ENCODE measurements at regions not wholly inside any gene's neighbourhood (a gene's known extent, or its start where the extent isn't known, plus 50 kb on each side); places are given as distances from the start of the nearest gene placed in this dataset.
"Not testable (repeated sequence)": the region's sequence is repeated elsewhere in the genome, so short reads cannot be mapped to it uniquely, and the experiment has no call there.

DNA sequence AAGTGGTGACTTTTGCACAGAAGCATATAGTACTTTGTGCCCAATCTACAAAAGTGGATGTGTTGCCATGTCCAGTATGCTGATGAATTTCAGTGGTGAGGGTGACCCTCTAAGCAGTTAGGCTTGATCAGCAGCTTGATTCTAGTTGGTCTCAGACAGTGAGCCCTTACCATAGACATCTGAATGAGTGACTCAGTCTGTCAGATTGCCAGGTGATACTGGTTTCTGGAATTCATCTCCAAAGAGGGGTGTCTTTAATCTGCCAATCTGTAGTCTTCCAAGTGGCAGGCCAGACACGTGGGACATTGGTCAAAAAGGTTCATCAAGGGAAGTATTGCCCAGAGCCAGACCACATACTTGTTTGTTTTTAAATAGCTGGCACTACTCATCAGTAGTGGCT, 187.4 kb upstream of the SLC16A7 start:
- no peak for DNase-seq
- in situ Hi-C loops (cut with MboI; ENCODE audit: low pct_unique_long_range_greater_than_20kb, low sequenced_read_pairs), result no loop called here

DNA sequence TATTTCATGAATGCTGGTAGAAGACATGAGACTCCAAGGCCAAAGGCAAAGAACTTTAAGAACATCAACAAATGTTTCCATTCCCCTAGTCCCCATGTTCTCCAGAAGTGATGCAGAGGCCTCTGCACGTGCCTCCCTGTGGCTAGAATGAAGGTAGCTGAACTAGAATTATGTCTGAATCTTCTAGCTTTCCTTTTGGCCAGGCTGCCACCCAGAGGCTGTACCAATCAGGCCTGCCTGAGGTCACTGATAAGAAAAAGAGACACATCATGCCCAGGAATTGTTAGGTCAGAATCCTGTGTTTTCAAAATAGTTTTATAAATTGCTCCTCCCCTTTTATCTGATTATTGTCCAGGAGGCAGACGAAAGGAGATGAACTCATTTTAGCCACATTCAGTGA, 188.0 kb upstream of the SLC16A7 start:
- no peak for DNase-seq

DNA sequence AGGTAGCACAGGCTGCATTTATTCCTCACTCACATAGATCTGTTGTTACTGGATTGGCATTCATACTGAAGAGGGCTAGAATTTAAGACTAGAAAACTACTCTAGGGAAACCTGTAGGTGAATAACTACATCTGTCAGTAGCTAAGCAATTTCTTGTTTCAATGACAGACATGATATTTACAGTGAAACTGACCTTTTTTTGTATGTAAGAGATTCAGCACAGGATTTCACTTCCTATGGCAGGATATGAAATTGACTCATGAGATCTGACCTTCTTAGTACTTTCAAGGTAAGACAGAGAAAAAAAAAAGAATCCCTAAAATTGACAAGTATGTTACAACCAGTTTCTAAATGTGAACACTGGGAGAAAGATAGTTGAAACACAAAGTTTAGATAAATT, 189.8 kb upstream of the SLC16A7 start:
- in situ Hi-C loops (cut with MboI; ENCODE audit: low pct_unique_long_range_greater_than_20kb, low sequenced_read_pairs), result no loop called here
- DNase-seq, result no peak

More for the DNA sequence above, 188.0 kb upstream of the SLC16A7 start:
- in situ Hi-C loops (cut with MboI; ENCODE audit: low pct_unique_long_range_greater_than_20kb, low sequenced_read_pairs), result no loop called here

DNA sequence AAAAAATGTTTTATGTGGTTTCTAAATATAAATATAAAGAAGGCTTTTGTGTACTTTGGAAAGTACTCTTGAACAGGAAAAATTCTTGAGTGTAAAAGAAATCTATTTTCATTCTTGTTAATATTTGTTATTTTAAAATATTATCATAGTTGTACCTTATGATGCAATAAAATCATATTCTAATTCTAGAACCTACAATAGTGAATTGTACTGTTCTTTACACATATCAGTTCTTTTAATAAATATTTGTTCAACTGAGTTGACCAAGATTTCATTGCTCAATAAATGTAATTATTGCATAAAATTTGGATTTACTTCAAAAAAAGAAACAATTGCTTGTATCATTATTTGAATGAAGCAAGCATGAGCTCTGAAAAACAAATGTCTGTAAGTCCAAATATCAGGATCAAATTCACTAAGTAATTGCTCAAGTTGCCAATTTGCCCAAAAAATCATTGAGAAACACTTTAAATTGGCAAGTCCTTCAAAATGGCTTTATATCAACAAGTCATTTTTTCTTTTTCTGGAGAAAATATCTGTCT, 191.6 kb upstream of the SLC16A7 start:
- in situ Hi-C loops (cut with MboI; ENCODE audit: low pct_unique_long_range_greater_than_20kb, low sequenced_read_pairs), result no loop called here
- no peak for DNase-seq

DNA sequence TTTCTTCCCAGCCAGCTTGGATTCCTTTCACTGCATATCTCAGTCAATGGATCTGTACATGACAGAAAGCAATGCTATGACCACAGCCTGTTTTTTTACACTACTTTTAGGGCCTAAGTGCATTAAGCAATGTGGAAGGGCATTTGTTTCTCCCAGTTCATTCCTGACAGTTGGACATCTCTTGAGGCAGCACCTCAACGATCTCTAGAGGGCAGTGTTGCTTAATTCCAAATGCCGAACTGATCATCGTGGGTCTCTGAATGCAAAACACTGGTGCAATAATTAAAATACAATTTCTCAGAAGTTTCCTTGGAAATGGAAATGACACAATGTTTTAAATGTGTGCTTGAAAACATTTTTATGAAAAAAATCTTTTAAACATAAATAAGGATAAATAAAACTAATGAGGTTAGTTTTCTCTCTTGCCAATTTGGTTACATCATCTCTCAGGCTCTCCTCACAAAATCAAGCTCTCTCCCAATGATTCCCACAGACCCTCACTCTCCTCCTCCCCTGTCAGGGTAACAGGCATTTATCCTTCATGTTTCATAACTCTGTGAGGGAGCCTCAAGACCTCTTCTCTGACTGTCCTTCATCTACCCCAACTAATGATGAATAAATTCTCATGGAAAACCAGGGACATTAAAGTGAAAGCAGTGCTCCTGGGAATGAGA, 192.4 kb upstream of the SLC16A7 start:
- in situ Hi-C loops (cut with MboI; ENCODE audit: low pct_unique_long_range_greater_than_20kb, low sequenced_read_pairs), result no loop called here
- DNase-seq, result peak; percentile 51

DNA sequence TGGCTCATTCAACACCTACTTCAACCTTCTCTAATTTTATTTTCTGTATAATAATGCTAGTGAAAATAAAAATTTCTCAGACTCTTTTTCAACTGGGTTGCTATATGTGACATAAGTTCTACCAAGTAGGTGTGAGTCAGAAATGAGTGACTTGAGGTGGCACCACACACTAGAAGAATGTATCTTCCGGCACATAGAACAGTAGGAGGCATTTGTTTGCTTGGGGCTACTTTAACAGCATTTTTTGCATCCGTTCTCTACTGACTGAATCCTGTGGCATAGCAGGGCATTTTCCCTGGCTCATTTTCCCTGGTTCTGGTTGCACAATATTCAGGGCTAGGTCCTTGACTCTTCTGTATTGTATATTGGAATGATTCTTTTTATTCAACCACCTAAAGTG, 194.0 kb upstream of the SLC16A7 start:
- no peak for DNase-seq
- in situ Hi-C loops (cut with MboI; ENCODE audit: low pct_unique_long_range_greater_than_20kb, low sequenced_read_pairs), result no loop called here

DNA sequence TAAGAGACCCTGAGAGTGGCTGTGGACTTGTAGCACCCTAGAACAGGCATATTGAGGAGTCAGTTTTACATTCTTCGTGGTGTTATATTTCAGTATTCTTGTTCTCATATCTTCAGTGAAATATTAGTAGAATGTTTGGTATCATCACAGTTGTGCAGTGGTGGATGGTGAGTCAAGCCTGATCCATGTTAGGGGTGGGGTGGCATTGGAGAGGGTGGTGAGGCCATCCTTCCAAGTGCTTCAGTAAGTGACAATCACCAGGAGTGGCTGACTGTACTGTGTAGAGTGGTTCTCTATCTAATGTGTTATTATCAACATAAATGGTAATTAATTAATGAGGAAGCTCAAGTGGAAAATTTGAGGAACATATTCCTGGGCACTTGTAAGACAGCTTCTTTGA, 197.7 kb upstream of the SLC16A7 start:
- no peak for DNase-seq
- in situ Hi-C loops (cut with MboI; ENCODE audit: low pct_unique_long_range_greater_than_20kb, low sequenced_read_pairs), result no loop called here

DNA sequence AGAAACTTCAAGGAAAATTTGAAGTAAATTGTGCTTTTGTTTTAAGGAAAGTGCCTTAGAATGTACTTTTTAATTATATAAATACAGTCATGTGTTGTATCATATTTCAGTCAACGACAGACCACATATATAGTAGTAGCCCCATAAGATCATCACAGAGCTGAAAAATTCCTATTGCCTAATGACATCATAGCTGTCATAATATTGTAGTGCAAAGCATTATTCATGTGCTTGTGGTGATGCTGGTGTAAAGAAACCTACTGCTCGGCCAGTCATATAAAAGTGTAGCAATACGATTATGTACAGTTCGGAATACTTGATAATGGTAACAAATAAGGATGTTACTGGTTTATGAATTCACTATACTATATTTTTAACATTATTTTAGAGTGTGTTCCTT, 198.9 kb upstream of the SLC16A7 start:
- in situ Hi-C loops (cut with MboI; ENCODE audit: low pct_unique_long_range_greater_than_20kb, low sequenced_read_pairs), result no loop called here
- no peak for DNase-seq

DNA sequence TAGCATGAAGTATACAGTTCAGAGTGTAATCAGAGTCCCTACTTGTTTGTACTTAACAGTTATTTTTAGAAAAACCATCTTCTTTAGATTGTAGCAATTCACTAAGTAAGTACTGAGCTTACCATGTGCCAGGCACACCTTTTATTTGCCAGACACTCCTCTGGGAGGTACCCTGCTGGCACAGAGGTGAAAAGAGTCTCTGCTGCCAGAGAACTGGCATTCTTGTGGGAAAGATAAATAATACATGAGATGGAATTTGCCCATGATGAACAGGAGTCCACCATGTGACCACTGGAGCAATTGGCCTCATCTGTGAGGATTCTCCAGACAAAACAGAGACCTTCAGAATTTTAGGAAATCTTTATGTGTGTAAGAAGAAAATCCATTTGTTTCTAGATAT, 199.3 kb upstream of the SLC16A7 start:
- in situ Hi-C loops (cut with MboI; ENCODE audit: low pct_unique_long_range_greater_than_20kb, low sequenced_read_pairs), result no loop called here
- DNase-seq, result no peak

DNA sequence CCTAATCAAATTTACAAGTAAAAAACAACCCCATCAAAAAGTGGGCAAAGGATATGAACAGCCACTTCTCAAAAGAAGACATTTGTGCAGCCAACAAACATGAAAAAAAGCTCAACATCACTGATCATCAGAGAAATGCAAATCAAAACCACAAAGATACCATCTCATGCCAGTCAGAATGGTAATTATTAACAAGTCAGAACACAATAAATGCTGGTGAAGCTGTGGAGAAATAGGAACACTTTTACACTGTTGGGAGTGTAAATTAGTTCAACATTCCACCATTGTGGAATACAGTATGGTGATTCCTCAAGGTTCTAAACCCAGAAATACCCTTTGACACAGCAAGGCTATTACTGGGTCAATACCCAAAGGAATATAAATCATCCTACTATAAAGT, 200.5 kb upstream of the SLC16A7 start:
- DNase-seq; in situ Hi-C loops (cut with MboI; ENCODE audit: low pct_unique_long_range_greater_than_20kb, low sequenced_read_pairs): not testable (repeated sequence)

DNA sequence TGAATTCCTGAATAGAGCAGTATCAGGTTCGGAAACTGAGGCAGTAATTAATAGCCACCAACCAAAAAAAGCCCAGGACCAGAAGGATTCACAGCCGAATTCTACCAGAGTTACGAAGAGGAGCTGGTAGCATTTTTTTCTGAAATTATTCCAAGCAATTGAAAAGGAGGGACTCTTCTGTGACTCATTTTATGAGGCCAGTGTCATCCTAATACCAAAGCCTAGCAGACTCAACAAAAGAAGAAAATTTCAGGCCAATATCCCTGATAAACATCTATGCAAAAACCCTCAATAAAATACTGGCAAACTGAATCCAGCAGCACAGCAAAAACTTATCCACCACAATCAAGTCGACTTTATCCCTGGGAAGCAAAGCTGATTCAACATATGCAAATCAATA, 202.3 kb upstream of the SLC16A7 start:
- DNase-seq, result no peak
- in situ Hi-C loops (cut with MboI; ENCODE audit: low pct_unique_long_range_greater_than_20kb, low sequenced_read_pairs), result no loop called here

DNA sequence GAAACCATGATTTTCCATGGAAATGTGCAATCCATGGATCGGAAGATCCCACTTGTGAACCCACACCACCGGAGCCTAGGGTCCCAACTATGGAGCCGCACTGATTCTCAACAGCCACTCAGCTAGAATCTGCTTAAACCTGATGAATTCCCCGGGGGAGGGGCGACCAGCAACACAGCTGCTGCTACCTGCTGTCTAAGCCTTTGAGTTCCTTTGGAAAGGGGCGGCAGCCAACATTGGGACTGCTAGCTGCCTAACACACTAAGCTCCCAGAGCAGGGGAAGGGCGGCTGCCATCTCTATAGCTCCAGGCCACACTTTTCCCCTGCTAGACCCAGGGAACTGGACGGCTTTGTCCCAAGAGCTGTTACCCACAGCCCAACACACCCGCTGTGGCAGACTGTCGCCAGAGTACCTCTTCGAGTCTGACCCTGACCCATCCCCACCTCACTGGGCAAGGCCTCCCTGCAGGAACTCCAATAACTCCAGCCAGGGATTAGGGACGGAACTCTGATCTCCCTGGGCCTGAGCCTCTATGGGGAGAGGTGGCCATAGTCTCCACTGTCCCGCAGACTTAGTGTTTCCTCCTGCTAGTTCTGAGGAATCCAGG, 205.8 kb upstream of the SLC16A7 start:
- no peak for DNase-seq
- in situ Hi-C loops (cut with MboI; ENCODE audit: low pct_unique_long_range_greater_than_20kb, low sequenced_read_pairs), result no loop called here

DNA sequence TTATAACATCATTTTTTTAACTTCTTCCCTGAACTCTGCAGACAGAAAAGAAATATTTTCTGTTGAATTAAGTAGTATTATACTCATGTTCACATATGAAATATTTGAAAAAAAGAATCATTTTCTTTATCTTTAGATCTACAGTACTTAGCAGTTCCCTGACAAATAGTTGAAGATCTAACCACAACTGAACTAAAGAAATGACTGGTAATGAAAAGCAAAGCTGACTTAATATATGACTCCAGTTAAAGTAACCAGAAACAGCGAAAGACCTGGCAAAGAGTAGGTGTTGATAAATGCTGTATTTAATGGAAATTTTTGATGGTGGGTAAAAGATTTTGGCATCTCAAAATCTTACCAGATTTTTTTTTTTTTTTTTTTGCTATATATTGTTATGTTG, 207.1 kb upstream of the SLC16A7 start:
- in situ Hi-C loops (cut with MboI; ENCODE audit: low pct_unique_long_range_greater_than_20kb, low sequenced_read_pairs), result no loop called here
- no peak for DNase-seq

DNA sequence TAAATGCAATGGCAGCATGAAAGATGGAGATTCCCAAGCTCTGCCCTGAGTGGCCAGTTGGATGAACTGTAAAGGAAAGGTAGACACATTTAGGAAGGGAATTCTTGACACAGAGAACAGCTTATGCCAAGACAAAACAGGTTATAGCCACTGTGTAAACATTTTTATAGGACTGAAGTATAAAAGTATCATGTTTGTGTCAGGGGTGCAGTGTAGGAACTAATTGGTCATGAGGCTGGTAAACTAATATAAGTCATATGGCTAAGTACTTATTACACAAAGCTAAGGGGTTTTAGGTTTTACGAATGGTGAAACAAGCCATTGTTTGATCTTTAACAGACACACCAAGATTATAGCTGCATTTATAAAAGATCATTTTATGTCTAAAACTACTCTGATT, 207.7 kb upstream of the SLC16A7 start:
- in situ Hi-C loops (cut with MboI; ENCODE audit: low pct_unique_long_range_greater_than_20kb, low sequenced_read_pairs), result no loop called here
- no peak for DNase-seq

DNA sequence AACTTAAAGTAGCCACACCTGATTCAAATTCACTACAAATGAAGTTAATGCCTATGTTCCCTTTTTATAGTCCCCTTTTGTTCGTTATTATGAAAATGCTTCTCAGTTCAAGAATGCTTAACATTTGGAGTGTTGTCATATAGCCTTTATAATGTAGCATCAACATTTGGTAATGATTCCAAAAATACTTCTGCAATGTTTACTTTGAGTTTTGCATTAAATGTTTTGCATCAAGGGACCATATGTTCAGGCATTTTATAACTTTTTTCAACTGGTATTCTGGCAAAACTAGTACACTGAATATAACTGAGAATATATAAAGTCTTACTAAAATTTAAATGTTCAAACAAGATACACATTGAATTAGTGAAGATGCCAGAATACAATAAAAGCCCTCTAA, 209.6 kb upstream of the SLC16A7 start:
- in situ Hi-C loops (cut with MboI; ENCODE audit: low pct_unique_long_range_greater_than_20kb, low sequenced_read_pairs), result no loop called here
- no peak for DNase-seq

DNA sequence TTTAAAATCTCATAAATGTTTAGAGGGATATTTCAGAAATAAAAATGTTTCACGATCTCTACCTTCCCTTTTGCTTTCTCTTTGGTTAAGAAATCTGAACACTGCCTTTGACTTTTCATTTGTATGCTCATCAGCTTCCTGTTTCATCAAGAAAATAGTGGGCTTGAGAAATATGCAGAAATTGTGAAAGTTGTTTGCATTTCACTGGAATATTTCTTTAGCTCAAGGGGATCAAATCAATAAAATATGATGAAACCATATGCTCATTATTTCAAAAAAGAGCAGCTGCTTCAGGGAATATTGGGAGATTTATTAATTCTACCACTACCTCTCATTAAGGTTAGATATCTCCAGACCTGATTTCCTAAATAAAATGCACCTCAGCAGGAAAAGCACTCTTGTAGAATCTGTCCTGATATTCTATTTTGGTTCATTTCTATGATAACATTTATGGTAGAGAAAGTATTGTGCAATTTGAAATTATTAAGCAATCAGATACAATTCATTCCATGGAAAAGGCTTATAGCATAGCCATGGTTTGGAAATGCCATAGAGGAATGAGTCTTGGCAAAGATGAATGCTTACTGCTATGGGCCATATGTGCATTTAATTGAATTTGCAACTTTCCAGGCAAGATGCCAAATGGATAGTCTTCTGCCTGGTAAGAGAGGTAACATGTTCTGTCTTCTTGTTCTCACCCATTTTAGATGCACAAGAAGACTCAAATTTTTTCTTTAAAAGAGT, 212.6 kb upstream of the SLC16A7 start:
- no peak for DNase-seq
- in situ Hi-C loops (cut with MboI; ENCODE audit: low pct_unique_long_range_greater_than_20kb, low sequenced_read_pairs), result no loop called here

DNA sequence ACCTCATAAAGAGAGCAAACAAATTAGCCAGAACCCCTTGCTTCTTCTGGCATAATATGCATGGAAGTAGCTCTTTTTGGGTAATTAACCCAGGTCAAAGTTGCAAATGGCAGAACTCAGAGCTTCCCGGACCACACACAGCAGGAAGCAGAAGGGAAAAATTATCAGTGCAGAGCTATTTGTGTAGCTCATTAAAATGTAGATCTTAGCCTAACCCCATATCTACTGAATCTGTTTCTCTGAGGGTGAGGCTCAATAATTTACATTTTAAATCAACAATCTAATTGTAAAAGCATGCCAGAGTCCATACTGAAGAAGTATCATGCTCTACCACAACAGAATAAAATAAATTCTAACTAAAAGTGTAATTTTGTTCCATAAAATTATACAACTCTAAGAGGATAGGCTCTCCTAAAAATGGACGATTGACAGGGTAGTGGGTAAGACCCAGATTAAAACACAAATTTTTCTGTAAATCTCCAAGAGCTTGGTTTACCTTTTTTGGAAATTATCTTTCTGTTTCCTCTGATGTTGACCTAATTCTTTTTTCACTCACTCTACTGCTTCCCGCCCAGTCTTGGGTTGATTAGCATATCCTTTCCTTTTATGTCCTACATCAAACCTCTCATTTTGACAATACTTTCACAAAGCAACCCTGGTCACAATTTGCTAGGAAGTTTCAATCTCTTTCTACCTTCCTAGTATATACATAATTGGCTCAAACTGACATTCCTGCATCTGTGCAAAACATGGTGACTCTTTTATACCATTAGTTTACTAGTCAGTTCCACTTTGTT, 213.3 kb upstream of the SLC16A7 start:
- in situ Hi-C loops (cut with MboI; ENCODE audit: low pct_unique_long_range_greater_than_20kb, low sequenced_read_pairs), result no loop called here
- no peak for DNase-seq

DNA sequence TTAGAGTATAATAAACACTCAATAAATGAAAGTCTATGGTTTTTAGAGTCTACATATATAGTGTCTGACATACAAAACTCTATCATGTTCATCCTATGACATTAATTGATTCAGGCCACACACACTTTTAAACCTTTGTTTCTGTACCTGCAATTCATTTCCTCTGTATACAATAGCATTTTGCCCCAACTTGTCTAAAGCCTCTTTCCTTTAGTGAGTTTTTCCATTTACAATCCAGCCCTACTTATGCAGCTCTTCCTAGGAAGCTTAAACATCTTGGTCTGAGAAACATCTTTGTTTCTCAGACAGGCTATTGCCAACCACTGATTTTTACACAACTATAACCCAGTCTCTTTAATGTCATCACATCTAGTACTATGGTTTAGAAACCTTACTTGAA, 214.7 kb upstream of the SLC16A7 start:
- in situ Hi-C loops (cut with MboI; ENCODE audit: low pct_unique_long_range_greater_than_20kb, low sequenced_read_pairs), result no loop called here
- no peak for DNase-seq

DNA sequence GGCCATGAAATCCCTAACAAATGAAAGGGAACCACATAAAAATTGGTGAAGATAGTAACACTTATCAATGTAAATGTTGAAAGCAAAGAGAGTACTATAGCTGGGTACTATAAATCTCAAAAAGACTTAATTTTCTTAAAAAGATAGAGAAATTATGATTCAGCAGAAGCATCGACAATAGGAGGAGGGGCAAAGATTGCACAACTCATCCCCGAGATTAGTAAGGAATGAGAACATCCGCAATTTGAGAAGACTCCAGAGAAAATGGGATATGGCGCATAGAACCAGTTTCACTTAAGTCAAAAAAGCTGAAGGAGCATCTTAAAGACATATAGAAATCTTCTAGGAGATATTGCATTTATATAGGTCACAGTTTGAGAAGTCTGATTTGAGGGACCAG, 220.2 kb upstream of the SLC16A7 start:
- no peak for DNase-seq
- in situ Hi-C loops (cut with MboI; ENCODE audit: low pct_unique_long_range_greater_than_20kb, low sequenced_read_pairs), result no loop called here

DNA sequence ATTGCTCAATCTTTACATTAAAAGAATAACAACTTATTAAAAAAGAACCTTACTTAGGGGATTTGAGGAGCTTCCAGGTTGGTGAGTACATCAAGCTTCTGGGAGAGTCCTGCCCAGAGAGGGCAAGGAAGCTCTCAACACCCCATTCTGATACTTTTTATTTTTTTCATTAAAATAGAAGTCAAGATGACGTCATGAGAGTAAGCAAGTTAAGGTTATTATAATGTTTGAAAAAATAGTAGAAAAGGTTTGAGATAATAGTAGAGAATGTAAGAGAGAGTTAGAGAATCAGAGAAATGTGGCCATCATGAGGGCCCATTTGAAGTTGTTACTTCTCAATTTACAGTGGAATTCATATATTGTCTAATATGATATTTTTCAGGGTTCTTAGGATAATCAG, 221.0 kb upstream of the SLC16A7 start:
- in situ Hi-C loops (cut with MboI; ENCODE audit: low pct_unique_long_range_greater_than_20kb, low sequenced_read_pairs), result no loop called here
- no peak for DNase-seq

Measured in KBM-7 (cell line).